ENCODE measurements at regions not wholly inside any gene's neighbourhood (a gene's known extent, or its start where the extent isn't known, plus 50 kb on each side); places are given as distances from the start of the nearest gene placed in this dataset.
"Not testable (repeated sequence)": the region's sequence is repeated elsewhere in the genome, so short reads cannot be mapped to it uniquely, and the experiment has no call there.

DNA sequence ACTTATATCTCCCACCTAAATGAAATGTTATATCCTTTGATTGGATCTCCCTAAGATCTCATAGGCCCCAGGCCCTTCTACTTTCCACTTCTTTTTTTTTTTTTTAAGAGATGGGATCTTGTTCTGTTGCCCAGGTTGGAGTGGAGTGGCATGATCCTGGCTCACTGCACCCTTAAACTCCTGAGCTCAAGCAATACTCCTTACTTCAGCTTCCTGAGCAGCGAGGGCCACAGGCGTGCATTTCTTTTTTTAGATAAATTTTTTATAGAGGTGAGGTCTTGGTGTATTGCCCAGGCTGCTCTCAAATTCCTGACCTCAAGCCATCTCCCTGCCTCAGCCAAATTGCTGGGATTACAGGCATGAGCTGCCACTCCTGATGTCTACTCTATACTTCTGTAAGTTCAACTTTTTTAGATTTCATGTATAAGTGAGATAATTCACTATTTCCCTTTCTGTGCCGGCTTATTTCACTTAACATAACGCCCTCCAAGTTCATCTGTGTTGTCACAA is 987.5 kb upstream of the NCAM2 start:
- DNase-seq: no peak

GRCh38 chr21:20013851-20014250 is 984.4 kb upstream of the NCAM2 start:
- DNase-seq: no peak

DNA sequence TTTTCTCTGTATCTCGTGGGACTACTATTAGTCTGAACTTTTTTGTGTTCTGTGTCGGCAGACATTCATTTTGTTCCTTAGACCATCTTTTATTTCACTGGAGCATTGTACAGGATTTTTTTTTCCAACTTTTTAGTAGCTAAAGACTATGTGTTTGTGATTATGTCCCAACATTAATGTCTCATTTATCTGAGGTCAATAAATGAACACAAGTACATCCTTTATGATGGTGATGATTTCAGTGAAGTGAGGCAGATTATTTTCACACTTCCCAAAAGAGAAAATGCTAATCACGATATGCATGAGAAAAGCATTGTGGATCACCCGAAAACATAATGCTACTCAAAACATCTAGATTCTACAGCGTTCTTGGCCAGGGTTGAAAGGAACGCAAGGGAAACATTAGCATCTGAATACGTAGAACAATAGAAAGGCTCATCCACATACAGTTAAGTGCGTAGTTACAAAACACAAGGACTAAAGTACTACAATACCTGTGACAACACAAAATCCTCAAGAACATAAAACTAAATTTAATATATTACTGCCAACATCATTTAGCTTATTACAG is 981.7 kb upstream of the NCAM2 start:
- no peak for DNase-seq

- DNase-seq: no peak
Observed at GRCh38 chr21:20020026-20020425, 978.2 kb upstream of the NCAM2 start.

GRCh38 chr21:20023193-20023592 is 975.0 kb upstream of the NCAM2 start:
- no peak for DNase-seq

- no peak for DNase-seq
Observed at GRCh38 chr21:20024741-20025140, 973.5 kb upstream of the NCAM2 start.

GRCh38 chr21:20026543-20026942 is 971.7 kb upstream of the NCAM2 start:
- DNase-seq: no peak

DNA sequence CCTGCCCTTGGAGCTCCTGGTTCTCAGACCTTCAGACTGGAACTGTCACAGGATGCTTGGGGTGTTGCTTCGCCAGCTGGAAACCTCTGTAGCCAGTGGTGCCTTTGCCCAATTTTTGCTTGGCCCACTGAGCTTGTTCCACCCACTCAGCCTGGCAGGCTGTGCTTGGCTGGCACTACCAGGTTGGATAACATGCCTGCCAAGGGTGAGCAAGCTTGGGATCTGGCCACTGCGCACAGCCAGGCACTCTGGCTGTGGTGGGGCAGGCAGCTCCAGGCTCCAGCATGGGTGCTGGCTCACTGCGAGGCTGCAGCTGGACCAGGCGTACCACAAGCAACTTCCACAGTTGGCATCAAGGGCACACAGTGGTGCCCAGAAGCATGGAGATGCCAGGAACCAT is 967.8 kb upstream of the NCAM2 start:
- no peak for DNase-seq

DNA sequence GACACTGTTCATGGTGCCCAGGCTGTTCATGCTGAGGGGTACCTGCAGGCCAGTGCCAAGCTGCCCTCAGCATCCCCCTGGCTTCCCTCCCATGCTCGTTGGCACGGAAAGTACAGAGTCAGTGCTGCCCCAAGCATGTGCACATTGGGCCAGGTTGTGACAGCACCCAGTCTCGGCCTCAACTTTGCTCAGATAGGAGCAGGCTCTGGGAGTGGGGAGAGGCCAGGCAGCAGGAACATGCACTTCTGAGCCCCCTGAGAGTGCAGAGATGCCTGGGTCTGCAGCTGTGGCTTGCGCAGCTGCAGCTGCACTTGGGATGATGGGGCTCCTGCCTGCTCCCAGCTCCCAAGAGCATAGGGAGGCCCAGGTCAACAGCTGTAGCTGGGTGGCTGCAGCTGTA is 966.4 kb upstream of the NCAM2 start:
- no peak for DNase-seq

- DNase-seq: peak in 1 of 2 donors; percentile 20
Observed at GRCh38 chr21:20040768-20041167, 957.4 kb upstream of the NCAM2 start.

DNA sequence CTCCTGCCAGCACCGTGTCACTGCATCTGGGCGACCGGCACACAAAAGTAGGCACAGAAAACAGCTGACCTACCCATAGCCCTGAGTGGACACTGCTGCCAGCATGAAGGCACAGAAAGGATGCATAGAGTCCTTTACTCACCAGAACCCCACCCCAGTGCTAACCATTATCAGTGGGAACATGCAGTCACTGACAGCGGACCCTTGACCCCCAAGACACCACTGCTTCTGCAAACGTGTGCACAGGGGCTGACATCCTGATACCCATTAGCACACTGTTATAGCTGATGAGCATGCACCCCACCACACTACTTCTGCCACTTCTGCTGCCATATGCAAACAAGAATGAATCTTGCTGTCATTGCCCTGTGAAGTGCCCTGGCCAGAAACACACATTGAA is 953.0 kb upstream of the NCAM2 start:
- DNase-seq: no peak

DNA sequence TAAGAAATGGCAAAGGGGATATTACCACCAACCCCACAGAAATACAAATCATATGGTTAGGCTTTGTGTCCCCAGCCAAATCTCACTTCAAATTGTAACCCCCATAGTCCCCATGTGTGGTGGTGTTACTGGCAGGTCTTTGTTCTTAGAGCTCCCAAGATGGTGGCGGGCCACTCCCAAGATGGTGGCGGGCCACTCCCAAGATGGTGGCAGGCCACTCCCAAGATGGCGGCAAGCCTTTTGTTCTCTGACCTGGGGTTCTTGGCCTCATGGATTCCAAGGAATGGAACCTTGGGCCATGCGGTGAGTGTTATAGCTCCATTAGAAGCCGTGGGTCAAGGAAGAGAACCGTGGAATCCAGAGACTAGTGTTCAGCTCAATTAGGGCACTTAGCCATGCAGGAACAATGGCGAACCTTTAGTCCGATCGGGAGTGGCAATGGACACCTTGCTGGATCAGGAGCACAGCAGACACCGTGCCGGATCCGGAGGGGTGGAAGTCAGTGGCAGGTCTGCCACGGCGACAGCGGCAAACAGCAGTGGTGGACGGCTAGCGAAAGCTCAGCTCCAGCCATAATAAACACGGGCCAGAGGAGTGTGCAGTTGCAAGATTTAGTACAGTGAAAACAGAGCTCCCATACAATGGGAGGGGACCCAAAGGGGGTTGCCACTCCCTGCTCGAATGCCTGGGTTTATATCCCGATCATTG is 949.9 kb upstream of the NCAM2 start:
- not testable (repeated sequence) for DNase-seq

DNA sequence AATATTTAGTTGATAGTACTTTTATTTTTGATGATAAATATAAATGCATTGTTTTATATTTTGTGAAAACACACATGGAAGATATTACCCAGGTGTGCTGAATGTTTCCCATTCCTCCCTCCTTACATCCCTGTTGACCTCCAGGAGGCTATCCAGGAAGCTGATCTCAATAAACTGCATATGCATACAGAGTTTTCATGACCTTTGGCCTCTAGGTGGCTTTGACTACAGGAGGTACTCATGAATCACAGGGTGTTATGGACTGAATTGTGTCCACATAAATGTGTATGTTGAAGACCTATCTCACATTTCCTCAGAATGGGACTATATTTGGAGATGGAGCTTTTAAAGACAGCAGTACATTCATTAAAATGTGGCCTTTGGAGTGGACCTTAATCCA is 914.9 kb upstream of the NCAM2 start:
- no peak for DNase-seq

- no peak for DNase-seq
Observed at GRCh38 chr21:20083925-20084324, 914.3 kb upstream of the NCAM2 start.

GRCh38 chr21:20086508-20086907 is 911.7 kb upstream of the NCAM2 start:
- no peak for DNase-seq

- DNase-seq: no peak
Observed at GRCh38 chr21:20106368-20106767, 891.8 kb upstream of the NCAM2 start.

GRCh38 chr21:20108016-20108415 is 890.2 kb upstream of the NCAM2 start:
- DNase-seq: peak; percentile 2 to 11

- DNase-seq: no peak
Observed at GRCh38 chr21:20108976-20109540, 889.2 kb upstream of the NCAM2 start.

- DNase-seq: no peak
Observed at GRCh38 chr21:20110368-20110767, 887.8 kb upstream of the NCAM2 start.

GRCh38 chr21:20151741-20152140 is 846.5 kb upstream of the NCAM2 start:
- no peak for DNase-seq

DNA sequence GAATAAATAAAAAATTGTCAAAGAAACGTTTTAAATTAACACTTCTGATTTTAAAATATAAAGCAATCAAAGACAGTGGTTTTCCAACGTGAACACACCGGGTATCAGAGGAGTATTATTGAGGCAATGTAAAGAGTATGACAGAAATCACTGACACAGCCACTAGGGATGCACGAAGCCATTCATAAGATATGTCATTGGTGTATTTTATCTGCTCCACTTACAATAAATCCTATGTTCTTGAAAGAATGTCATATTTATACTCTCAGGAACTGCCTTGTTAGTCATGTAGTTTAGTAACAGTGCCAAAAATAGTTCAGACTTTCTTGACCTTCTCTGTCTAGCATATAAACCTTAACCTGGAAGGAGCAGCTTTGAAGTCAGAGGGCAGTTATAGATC is 835.0 kb upstream of the NCAM2 start:
- DNase-seq: no peak

- DNase-seq: no peak
Observed at GRCh38 chr21:20167059-20167458, 831.1 kb upstream of the NCAM2 start.

GRCh38 chr21:20169812-20170576 is 828.2 kb upstream of the NCAM2 start:
- DNase-seq: no peak

Data from inflammatory macrophage (primary cell).